Mucosa of descending colon (tissue), 3 donors: ENCODE measurements at regions not wholly inside any gene's neighbourhood (a gene's known extent, or its start where the extent isn't known, plus 50 kb on each side); places are given as distances from the start of the nearest gene placed in this dataset.

ENCODE experiments used
- ATAC-seq: fragments of 200-7000 bp; cut with Tn5 transposase; one replicate; pipeline ENCODE4 v1.9.1; 2020; ENCODE audit warnings: mild to moderate bottlenecking, moderate library complexity
- DNase-seq, 3 donors: peaks; one replicate each; pipeline ENCODE4 v3.0.0-alpha.2; 2020
- H3K36me3 ChIP-seq: fragments of 200-600 bp; one replicate; pipeline ENCODE4 v1.8.0; 2021; ENCODE audit warnings: low read depth, mild to moderate bottlenecking
- H3K4me1 ChIP-seq: fragments of 200-600 bp; one replicate; pipeline ENCODE4 v1.8.0; 2021; ENCODE audit warnings: low read depth, mild to moderate bottlenecking
- H3K4me3 ChIP-seq: fragments of 200-600 bp; one replicate; pipeline ENCODE4 v1.8.0; 2021; ENCODE audit warnings: mild to moderate bottlenecking
- H3K9me3 ChIP-seq: fragments of 200-600 bp; one replicate; pipeline ENCODE4 v1.8.0; 2021; ENCODE audit warnings: mild to moderate bottlenecking
- intact Hi-C, 2 donors: fragments of 100-400 bp; cut with DNase I in 1 of 2; cut with micrococcal nuclease in 1 of 2; formaldehyde crosslinking; loops; one replicate each; pipeline versions ENCODE4 v1.11.0 to v1.11.1; 2022; cut with DNase I, micrococcal nuclease
- TF ChIP-seq, protein P1 (sequence below): fragments of 200-600 bp; IDR thresholded peaks from one replicate; pipeline ENCODE4 v1.8.0; 2022; ENCODE audit warnings: antibody characterized with exemption, mild to moderate bottlenecking
- donor health status: DM: no; HTN: no; CAD: no; lungs with moderate emphysema.
- donor health status: DM: no; HTN: no; CAD: no.
- donor health status: DM: no; HTN: yes; CAD: no.

DNA sequence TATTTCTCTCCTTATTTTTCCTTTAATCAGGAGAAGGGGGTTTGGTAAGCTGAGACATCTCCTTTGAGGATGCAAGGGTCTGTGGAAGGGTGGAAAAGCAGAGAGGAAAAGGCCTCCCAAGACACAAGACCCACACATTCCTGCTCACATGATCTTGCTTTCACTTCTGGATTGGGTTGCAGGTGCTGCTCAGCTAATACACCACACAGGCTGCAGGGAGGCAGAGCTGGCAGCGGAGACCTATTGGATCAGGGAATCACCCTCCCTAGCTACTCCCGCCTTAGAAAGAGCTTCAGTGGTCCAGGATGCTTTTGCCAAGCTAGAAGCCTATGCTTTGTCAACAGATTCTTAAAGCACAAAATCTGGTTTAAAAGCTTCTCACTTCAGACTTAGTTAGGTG, 87.6 kb upstream of the IL33 start:
- ATAC-seq: no peak
- Histone ChIP-seq H3K9me3 (no peaks in the 10 kb centered on the region), H3K4me1 (no peaks in the 10 kb centered on the region), H3K4me3 (no peak overlapping the region), H3K36me3 (no peaks in the 10 kb centered on the region)
- DNase-seq: no peak
- intact Hi-C loops: no loop called here
- TF ChIP-seq, protein P1, sequence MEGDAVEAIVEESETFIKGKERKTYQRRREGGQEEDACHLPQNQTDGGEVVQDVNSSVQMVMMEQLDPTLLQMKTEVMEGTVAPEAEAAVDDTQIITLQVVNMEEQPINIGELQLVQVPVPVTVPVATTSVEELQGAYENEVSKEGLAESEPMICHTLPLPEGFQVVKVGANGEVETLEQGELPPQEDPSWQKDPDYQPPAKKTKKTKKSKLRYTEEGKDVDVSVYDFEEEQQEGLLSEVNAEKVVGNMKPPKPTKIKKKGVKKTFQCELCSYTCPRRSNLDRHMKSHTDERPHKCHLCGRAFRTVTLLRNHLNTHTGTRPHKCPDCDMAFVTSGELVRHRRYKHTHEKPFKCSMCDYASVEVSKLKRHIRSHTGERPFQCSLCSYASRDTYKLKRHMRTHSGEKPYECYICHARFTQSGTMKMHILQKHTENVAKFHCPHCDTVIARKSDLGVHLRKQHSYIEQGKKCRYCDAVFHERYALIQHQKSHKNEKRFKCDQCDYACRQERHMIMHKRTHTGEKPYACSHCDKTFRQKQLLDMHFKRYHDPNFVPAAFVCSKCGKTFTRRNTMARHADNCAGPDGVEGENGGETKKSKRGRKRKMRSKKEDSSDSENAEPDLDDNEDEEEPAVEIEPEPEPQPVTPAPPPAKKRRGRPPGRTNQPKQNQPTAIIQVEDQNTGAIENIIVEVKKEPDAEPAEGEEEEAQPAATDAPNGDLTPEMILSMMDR: no peak

- no peak overlapping the region for H3K4me3 ChIP-seq
Observed at GRCh38 chr9:6126377-6126776, 89.2 kb upstream of the IL33 start.

DNA sequence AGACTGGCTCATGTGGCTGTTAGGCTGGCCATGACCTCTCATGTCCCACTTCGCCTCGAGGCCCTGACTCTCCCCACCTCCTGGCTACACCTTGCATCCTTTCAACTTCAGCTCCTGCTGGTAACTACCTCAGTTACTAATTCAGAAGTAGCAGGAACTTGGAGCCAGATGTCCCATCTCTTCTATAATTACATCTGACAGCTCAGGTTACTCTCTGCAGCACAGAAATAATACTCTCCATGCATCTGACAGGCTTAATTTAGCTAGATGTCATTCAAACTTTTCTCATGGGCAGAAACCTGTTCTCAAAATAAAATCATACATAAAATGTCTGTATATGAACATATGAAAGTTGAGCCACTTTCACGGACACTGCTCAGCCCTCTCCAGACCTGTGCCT, 92.2 kb upstream of the IL33 start:
- no peaks in the 10 kb centered on the region for H3K9me3 ChIP-seq
- no peaks in the 10 kb centered on the region for H3K4me1 ChIP-seq
- TF ChIP-seq, protein P1: no peak
- intact Hi-C loops: no loop called here
- ATAC-seq (no peak), DNase-seq (no peak)
- no peak overlapping the region for H3K4me3 ChIP-seq
- no peaks in the 10 kb centered on the region for H3K36me3 ChIP-seq

More at GRCh38 chr9:6126377-6126776, 89.2 kb upstream of the IL33 start:
- no peaks in the 10 kb centered on the region for H3K4me1 ChIP-seq
- TF ChIP-seq, protein P1: no peak
- DNase-seq (no peak), ATAC-seq (no peak)
- H3K9me3 ChIP-seq: no peaks in the 10 kb centered on the region
- H3K36me3 ChIP-seq: no peaks in the 10 kb centered on the region
- intact Hi-C loops: no loop called here

DNA sequence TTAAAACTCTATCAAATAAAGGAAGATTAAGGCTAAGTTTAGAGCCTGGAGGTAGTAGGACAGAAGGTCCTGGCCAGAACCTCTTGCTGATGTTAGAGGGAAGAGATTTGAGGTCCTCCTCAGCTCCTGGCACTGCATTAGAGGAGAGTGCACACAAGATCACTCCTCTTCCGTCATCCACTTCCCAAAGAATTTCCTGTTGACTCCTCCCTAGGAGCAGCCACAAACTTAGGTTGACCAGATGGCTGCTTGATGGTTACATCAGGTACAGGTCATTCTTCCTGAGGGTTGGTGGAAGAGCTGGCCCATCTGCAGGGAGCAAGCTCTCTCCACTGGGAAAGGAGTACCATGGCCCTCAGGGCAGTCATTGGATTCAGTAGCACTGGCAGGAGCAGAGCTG, 93.9 kb upstream of the IL33 start:
- no peak for ATAC-seq
- TF ChIP-seq, protein P1: no peak

GRCh38 chr9:6114424-6114823, 99.0 kb upstream of the RANBP6 start:
- no peaks in the 10 kb centered on the region for H3K36me3 ChIP-seq
- ATAC-seq: no peak
- H3K4me3 ChIP-seq: no peak overlapping the region
- intact Hi-C loops: no loop called here
- TF ChIP-seq, protein P1: no peak
- no peaks in the 10 kb centered on the region for H3K4me1 ChIP-seq
- H3K9me3 ChIP-seq: no peaks in the 10 kb centered on the region
- no peak for DNase-seq

More for the DNA sequence above, 93.9 kb upstream of the IL33 start:
- Histone ChIP-seq H3K36me3 (no peaks in the 10 kb centered on the region), H3K9me3 (no peaks in the 10 kb centered on the region), H3K4me1 (no peaks in the 10 kb centered on the region), H3K4me3 (no peak overlapping the region)
- intact Hi-C loops: no loop called here
- DNase-seq: no peak

- Histone ChIP-seq H3K36me3 (no peaks in the 10 kb centered on the region), H3K4me1 (no peaks in the 10 kb centered on the region), H3K9me3 (no peaks in the 10 kb centered on the region), H3K4me3 (no peak overlapping the region)
- DNase-seq (no peak), ATAC-seq (no peak)
- intact Hi-C loops: no loop called here
- TF ChIP-seq, protein P1: no peak
Observed at GRCh38 chr9:6113819-6114218, 98.4 kb upstream of the RANBP6 start.
